Heart left ventricle (tissue), 13 donors: ENCODE measurements at regions not wholly inside any gene's neighbourhood (a gene's known extent, or its start where the extent isn't known, plus 50 kb on each side); places are given as distances from the start of the nearest gene placed in this dataset.

Source experiments
- POLR2A ChIP-seq, 2 donors: fragments of 450-650 bp; IDR thresholded peaks; one replicate each; pipeline ENCODE4 v1.6.1; 2017; ENCODE audit warnings: antibody characterized with exemption in 2 of 2, mild to moderate bottlenecking in 2 of 2, moderate library complexity in 2 of 2
- TF ChIP-seq, protein P1 (sequence below), 12 donors: fragments of 200-600 bp; sonication (generic) in 4 of 12; IDR thresholded peaks; one replicate each; pipeline versions ENCODE4 v1.5.0 to v1.8.0; 2018 to 2022; ENCODE audit warnings: antibody characterized with exemption in 12 of 12, mild to moderate bottlenecking in 5 of 12
- donor health status: ischemic (EF 13 %, LVEDD 7.1; RV severe dilation, severe dysfunction).
- donor health status: DM: no; HTN: yes; CAD: no.
- donor health status: DM: no; HTN: no; CAD: no.
- donor health status: ischemic (EF 25% LVEDD 6.9; RV normal size, moderate dysfunction).
- donor health status: ischemic (EF 25% LVEDD 5.7; RV mildly dilated, moderate dysfunction).
- donor health status: ischemic (EF 35%, LVEDD 5.7; RV mildly dilated, moderate dysfunction).
- donor health status: nonischemic (EF 11% LVEDD 7.7; RV severe dilation, severe dysfunction).
- donor health status: DM: yes; HTN: yes; CAD: no.
- donor health status: PGD.
- donor health status: ischemic (EF 29% LVEDD 5.4; RV normal size, mild dysfunction).
- donor health status: nonischemic (EF 23%, LVEDD 6.1; RV moderate dilation, normal function).

DNA sequence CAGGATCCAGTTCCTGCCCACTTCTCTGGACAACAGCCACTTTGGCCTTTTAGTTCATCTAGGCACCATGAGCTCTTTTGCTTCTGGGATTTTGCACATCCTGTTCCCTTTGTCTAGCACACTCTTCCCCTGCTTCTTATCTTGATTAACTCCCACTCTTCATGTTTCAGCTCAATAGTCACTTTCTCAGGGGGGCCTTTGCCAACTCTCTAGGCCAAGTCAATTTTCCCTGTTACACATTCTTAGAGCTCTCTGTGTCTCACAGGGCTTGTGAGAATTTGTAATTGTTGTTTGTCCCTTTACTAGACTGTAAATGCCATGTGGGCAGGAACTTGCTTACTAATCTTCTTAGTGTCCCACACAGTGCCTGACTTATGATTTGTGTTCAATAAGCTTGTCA is 58.1 kb upstream of the EPB41L1 start:
- no peak for TF ChIP-seq POLR2A (IDR thresholded peaks at IDR 0.05)
- TF ChIP-seq, protein P1, sequence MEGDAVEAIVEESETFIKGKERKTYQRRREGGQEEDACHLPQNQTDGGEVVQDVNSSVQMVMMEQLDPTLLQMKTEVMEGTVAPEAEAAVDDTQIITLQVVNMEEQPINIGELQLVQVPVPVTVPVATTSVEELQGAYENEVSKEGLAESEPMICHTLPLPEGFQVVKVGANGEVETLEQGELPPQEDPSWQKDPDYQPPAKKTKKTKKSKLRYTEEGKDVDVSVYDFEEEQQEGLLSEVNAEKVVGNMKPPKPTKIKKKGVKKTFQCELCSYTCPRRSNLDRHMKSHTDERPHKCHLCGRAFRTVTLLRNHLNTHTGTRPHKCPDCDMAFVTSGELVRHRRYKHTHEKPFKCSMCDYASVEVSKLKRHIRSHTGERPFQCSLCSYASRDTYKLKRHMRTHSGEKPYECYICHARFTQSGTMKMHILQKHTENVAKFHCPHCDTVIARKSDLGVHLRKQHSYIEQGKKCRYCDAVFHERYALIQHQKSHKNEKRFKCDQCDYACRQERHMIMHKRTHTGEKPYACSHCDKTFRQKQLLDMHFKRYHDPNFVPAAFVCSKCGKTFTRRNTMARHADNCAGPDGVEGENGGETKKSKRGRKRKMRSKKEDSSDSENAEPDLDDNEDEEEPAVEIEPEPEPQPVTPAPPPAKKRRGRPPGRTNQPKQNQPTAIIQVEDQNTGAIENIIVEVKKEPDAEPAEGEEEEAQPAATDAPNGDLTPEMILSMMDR (IDR thresholded peaks at IDR 0.05): no peak
